HepG2 (cell line): ENCODE measurements at regions not wholly inside any gene's neighbourhood (a gene's known extent, or its start where the extent isn't known, plus 50 kb on each side); places are given as distances from the start of the nearest gene placed in this dataset.

ENCODE experiments used
- KLF6 ChIP-seq: IDR thresholded peaks from 2 replicates; pipeline ENCODE4 v1.8.0; 2016; ENCODE audit warnings: missing biosample characterization, missing genetic modification reagents
- NBN ChIP-seq: fragments of 450-650 bp; conservative IDR thresholded peaks from 2 replicates; pipeline ENCODE4 v1.6.1; 2017
- PRPF4 ChIP-seq: fragments of 200-400 bp; formaldehyde crosslinking; IDR thresholded peaks from 2 replicates; pipeline ENCODE4 v1.6.1; 2016; ENCODE audit warnings: low read length, low read depth; ENCODE audit not compliant: poor library complexity, severe bottlenecking
- RXRA ChIP-seq: sonication (generic); formaldehyde crosslinking; IDR thresholded peaks from 2 replicates; pipeline ENCODE4 v1.5.1; 2020; ENCODE audit warnings: missing genetic modification reagents
- TAF15 ChIP-seq: fragments of 200-400 bp; formaldehyde crosslinking; IDR thresholded peaks from one replicate; pipeline ENCODE4 v1.6.1; 2018; ENCODE audit warnings: mild to moderate bottlenecking, low read depth, low read length; ENCODE audit not compliant: poor library complexity, severe bottlenecking
- TIGD3 ChIP-seq: sonication (generic); formaldehyde crosslinking; IDR thresholded peaks from 2 replicates; pipeline ENCODE4 v1.5.1; 2020; ENCODE audit warnings: mild to moderate bottlenecking, missing genetic modification reagents, borderline replicate concordance
- ZBED4 ChIP-seq: sonication (generic); formaldehyde crosslinking; IDR thresholded peaks from 2 replicates; pipeline ENCODE4 v1.4.0; 2020; ENCODE audit warnings: missing genetic modification reagents, borderline replicate concordance
- ZBTB20 ChIP-seq: sonication (generic); formaldehyde crosslinking; IDR thresholded peaks from 2 replicates; pipeline ENCODE4 v1.8.1; 2023; ENCODE audit warnings: missing genetic modification reagents, low read depth, mild to moderate bottlenecking, borderline replicate concordance
- ZBTB33 ChIP-seq: sonication (generic); formaldehyde crosslinking; IDR thresholded peaks from 2 replicates; pipeline ENCODE4 v1.4.0; 2020; ENCODE audit warnings: missing genetic modification reagents
- ZFP91 ChIP-seq: sonication (generic); formaldehyde crosslinking; IDR thresholded peaks from 2 replicates; pipeline ENCODE4 v1.9.0; 2022; ENCODE audit warnings: missing genetic modification reagents, mild to moderate bottlenecking, borderline replicate concordance
- ZNF274 ChIP-seq: sonication (generic); formaldehyde crosslinking; IDR thresholded peaks from 2 replicates; pipeline ENCODE4 v1.5.1; 2020; ENCODE audit warnings: mild to moderate bottlenecking, missing genetic modification reagents
- TF ChIP-seq, protein P1 (sequence below): sonication (generic); formaldehyde crosslinking; IDR thresholded peaks from 2 replicates; pipeline ENCODE4 v1.4.0; 2020; ENCODE audit warnings: mild to moderate bottlenecking, low read depth, missing genetic modification reagents
- TF ChIP-seq, protein P2 (sequence below): IDR thresholded peaks from 2 replicates; pipeline ENCODE4 v1.6.1; 2016
- TF ChIP-seq, protein P3 (sequence below): sonication (generic); formaldehyde crosslinking; IDR thresholded peaks from 2 replicates; pipeline ENCODE4 v1.4.0; 2020; ENCODE audit warnings: missing genetic modification reagents

DNA sequence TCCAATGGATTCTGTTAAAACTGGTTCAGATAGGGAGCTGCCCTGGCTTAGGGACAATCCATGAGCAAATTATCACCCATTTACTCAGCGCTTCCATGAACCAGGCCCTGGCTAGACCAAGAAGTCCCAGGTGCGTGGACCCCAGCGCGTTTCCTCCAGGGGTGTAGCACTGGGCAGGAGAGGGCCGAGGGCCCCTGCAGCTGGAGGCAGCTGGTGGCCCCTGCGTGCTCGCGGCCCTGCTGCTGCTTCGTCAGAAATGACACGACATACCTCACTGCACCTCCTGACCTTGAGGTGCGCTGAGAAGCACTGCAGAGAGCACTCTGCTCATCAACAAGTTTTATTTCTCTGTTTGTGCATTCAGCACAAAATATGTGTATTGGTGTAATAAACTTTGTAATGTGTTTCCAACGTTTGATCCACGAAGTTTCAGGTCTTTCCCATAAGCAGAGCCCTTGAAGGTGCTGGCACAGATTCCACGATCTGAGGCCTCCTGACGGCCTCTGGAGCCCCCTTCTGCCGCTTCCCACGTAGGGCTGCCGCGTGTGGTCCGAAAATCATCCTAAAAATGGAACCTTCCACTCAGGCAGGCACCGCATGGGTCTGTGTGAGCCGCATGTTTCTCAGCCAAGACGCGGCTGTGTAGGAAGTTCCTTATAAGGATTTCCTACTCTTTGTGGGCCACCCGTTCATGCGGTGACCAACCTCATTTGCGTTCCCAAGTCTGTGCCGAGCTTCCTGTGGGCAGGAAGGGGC is 50.8 kb upstream of the ZCCHC14 start (continued):
- peak; percentile 54; the same call in 1 of the 2 replicates for TF ChIP-seq ZFP91 (CRISPR knock-in tag)
- peak; percentile 66 for TF ChIP-seq ZBTB33 (CRISPR knock-in tag)
- no peak for TF ChIP-seq ZBED4 (CRISPR knock-in tag)
- 0 out of 2 replicates have a peak, but pooled peaks have one; percentile 7 for TF ChIP-seq RXRA
- TF ChIP-seq TAF15: no peak
- TF ChIP-seq, protein P1, sequence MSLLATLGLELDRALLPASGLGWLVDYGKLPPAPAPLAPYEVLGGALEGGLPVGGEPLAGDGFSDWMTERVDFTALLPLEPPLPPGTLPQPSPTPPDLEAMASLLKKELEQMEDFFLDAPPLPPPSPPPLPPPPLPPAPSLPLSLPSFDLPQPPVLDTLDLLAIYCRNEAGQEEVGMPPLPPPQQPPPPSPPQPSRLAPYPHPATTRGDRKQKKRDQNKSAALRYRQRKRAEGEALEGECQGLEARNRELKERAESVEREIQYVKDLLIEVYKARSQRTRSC (CRISPR knock-in tag): no peak
- no peak for TF ChIP-seq KLF6 (CRISPR knock-in tag)
- TF ChIP-seq NBN: no peak
- TF ChIP-seq ZBTB20 (CRISPR knock-in tag): no peak
- TF ChIP-seq, protein P2, sequence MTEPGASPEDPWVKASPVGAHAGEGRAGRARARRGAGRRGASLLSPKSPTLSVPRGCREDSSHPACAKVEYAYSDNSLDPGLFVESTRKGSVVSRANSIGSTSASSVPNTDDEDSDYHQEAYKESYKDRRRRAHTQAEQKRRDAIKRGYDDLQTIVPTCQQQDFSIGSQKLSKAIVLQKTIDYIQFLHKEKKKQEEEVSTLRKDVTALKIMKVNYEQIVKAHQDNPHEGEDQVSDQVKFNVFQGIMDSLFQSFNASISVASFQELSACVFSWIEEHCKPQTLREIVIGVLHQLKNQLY (CRISPR knock-in tag): no peak
- TF ChIP-seq TIGD3 (CRISPR knock-in tag): no peak
- 0 out of 2 replicates have a peak, but pooled peaks have one; percentile 29 for TF ChIP-seq ZNF274 (CRISPR knock-in tag)
- no peak for TF ChIP-seq PRPF4
- TF ChIP-seq, protein P3, sequence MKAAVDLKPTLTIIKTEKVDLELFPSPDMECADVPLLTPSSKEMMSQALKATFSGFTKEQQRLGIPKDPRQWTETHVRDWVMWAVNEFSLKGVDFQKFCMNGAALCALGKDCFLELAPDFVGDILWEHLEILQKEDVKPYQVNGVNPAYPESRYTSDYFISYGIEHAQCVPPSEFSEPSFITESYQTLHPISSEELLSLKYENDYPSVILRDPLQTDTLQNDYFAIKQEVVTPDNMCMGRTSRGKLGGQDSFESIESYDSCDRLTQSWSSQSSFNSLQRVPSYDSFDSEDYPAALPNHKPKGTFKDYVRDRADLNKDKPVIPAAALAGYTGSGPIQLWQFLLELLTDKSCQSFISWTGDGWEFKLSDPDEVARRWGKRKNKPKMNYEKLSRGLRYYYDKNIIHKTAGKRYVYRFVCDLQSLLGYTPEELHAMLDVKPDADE (CRISPR knock-in tag): no peak
